ENCODE measurements at regions not wholly inside any gene's neighbourhood (a gene's known extent, or its start where the extent isn't known, plus 50 kb on each side); places are given as distances from the start of the nearest gene placed in this dataset.

- Histone ChIP-seq H3K79me2 (ENCODE audit: control insufficient read depth, insufficient read depth, low read length) (no peaks in the 10 kb centered on the region), H3K4me2 (ENCODE audit: insufficient read depth, low read length) (no peak overlapping the region), H3K4me1 (replicated peaks in 1 of 2; ENCODE audit: control insufficient read depth in 2 of 2, insufficient read depth in 2 of 2, low read length in 2 of 2) (peaks cover 18 to 24% of the 10 kb centered on the region in 2 experiments; a peak in 3 of 5 replicates), H3K36me3 (ENCODE audit: control insufficient read depth, insufficient read depth, low read length) (no peaks in the 10 kb centered on the region), H3K4me3 (no peak overlapping the region), H3K27ac (ENCODE audit: extremely low read depth, low read depth, low read length) (no peak overlapping the region), H2AFZ (ENCODE audit: low read depth, low read length) (no peak overlapping the region), H3K9me3 (replicated peaks; ENCODE audit: control insufficient read depth, insufficient read depth, low read depth, low read length) (no peaks in the 10 kb centered on the region), H3K9ac (ENCODE audit: insufficient read depth in 1 of 2, low read depth in 2 of 2, low read length in 2 of 2) (no peak overlapping the region), H3K27me3 (ENCODE audit: control insufficient read depth in 2 of 2, insufficient read depth in 2 of 2, low read length in 2 of 2) (no peaks in the 10 kb centered on the region), H4K20me1 (replicated peaks; ENCODE audit: control insufficient read depth, insufficient read depth, low read length) (no peaks in the 10 kb centered on the region), H3K9me1 (ENCODE audit: control insufficient read depth, insufficient read depth, low read length) (no peaks in the 10 kb centered on the region)
- POLR2A ChIA-PET = interaction anchor here (0.9 to 1.6 kb wide), 2 partner anchors 8 to 105 kb away, joined by 3 to 5 read pairs; no protein-coding TSS in a partner anchor
- no TSS peak for BruUV-seq (replicated peaks)
- DNase-seq (ENCODE audit: extremely low read depth in 1 of 4, low spot score in 3 of 4) (no peak), FAIRE-seq (no peak), ATAC-seq (no peak)
- intact Hi-C loops (cut with micrococcal nuclease) = no loop called here
- WGBS (ENCODE audit: insufficient coverage, low coverage, missing lambda C conversion rate) = 69% methylated on average over 9 of the region's 11 CpGs
- in situ Hi-C loops (cut with MboI) = no loop called here
- no peak for TF ChIP-seq ZNF586 (CRISPR knock-in tag; conservative IDR thresholded peaks at IDR 0.05)
- TF ChIP-seq CREM (IDR thresholded peaks at IDR 0.05; ENCODE audit: low read depth) = no peak
- no peak for TF ChIP-seq ZNF41 (CRISPR knock-in tag; conservative IDR thresholded peaks at IDR 0.05)
- no peak for TF ChIP-seq THAP7 (CRISPR knock-in tag; IDR thresholded peaks at IDR 0.05)
- no peak for TF ChIP-seq HIVEP1 (CRISPR knock-in tag; IDR thresholded peaks at IDR 0.05)
- TF ChIP-seq NCOA6 (IDR thresholded peaks at IDR 0.05) = no peak
- TF ChIP-seq SREBF2 (CRISPR knock-in tag; IDR thresholded peaks at IDR 0.05) = no peak
- CTCF ChIA-PET (ENCODE audit: low intra/inter-chr PET ratio) = no interaction called here
Measured at GRCh38 chr5:173790177-173790719, 97.9 kb upstream of the CPEB4 start.

Data from K562 (cell line).